ENCODE measurements at regions not wholly inside any gene's neighbourhood (a gene's known extent, or its start where the extent isn't known, plus 50 kb on each side); places are given as distances from the start of the nearest gene placed in this dataset.

DNA sequence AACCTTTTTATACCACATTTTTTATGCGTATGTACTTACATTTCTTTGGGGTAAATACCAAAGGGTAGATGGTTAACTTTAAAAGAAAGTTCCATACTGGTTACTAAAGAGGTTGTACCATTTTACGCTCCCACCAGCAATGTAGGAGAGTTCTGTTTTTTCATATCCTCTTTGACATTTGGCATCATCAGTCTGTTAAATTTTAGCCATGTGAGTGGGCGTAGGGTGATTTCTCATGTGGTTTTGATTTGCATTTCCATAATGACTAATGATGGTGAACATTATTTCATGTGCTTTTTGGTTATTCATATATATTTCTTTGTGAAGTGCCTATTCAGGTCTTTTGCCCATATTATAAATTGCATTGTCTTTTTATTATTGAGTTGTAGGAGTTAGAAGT is 194.2 kb downstream of the PRL start:
- Histone ChIP-seq H3K4me1 (ENCODE audit: control insufficient read depth, insufficient read depth, low read length) (peaks cover 7% of the 10 kb centered on the region), H3K18ac (ENCODE audit: low read depth, low read length) (no peak overlapping the region), H3K9me1 (ENCODE audit: insufficient read depth, low read length) (peaks cover 2% of the 10 kb centered on the region; the same call in 1 of the 2 replicates), H2AK9ac (replicated peaks; ENCODE audit: low read depth, low read length, poor library complexity) (no peak overlapping the region), H3K79me1 (ENCODE audit: low read depth in 1 of 2, low read length in 2 of 2) (0 out of 4 replicates have a peak, but pooled peaks cover 0 to 5% of the 10 kb centered on the region in 2 experiments), H3K27ac (ENCODE audit: insufficient read depth, low read length) (no peak overlapping the region), H3K9ac (ENCODE audit: low read depth, low read length) (no peak overlapping the region), H4K5ac (ENCODE audit: low read depth, low read length) (no peak overlapping the region), H3K4me2 (ENCODE audit: low read depth, low read length) (no peak overlapping the region), H4K8ac (ENCODE audit: low read depth in 2 of 2, low read length in 2 of 2) (no peak overlapping the region), H3K27me3 (ENCODE audit: control insufficient read depth, insufficient read depth, low read length) (no peaks in the 10 kb centered on the region), H3K36me3 (ENCODE audit: control insufficient read depth, insufficient read depth, low read length) (no peaks in the 10 kb centered on the region), H2BK120ac (ENCODE audit: low read depth, low read length) (no peak overlapping the region), H2BK5ac (ENCODE audit: low read depth, low read length, poor library complexity, severe bottlenecking) (no peak overlapping the region), H3K56ac (ENCODE audit: extremely low read depth, insufficient read depth, low read length) (no peak overlapping the region), H3K9me3 (ENCODE audit: control insufficient read depth, insufficient read depth, low read length) (no peaks in the 10 kb centered on the region), H2BK20ac (ENCODE audit: low read depth, low read length) (no peak overlapping the region), H3K14ac (replicated peaks; ENCODE audit: low read depth, low read length) (no peak overlapping the region), H4K91ac (ENCODE audit: insufficient read depth, low read depth, low read length) (no peak overlapping the region), H2AK5ac (ENCODE audit: low read depth, low read length) (no peak overlapping the region), H2BK15ac (ENCODE audit: low read depth, low read length) (no peak overlapping the region), H4K20me1 (ENCODE audit: insufficient read depth, low read length) (no peaks in the 10 kb centered on the region), H2AFZ (replicated peaks; ENCODE audit: low read length, poor library complexity) (no peak overlapping the region), H3K4me3 (ENCODE audit: insufficient read depth, low read depth, low read length) (no peak overlapping the region), H3K23ac (ENCODE audit: low read depth, low read length) (no peak overlapping the region), H3K4ac (ENCODE audit: low read depth, low read length) (no peak overlapping the region)
- DNase-seq = peak; percentile 27
- intact Hi-C loops (cut with micrococcal nuclease) = no loop called here
- BruUV-seq (replicated peaks) = no TSS peak
- WGBS, 2 experiments (ENCODE audit: extremely low coverage in 2 of 2, insufficient read length in 1 of 2) = no CpG with 5 or more reads among the region's 3 CpGs
- no peak for ATAC-seq (ENCODE audit: low read depth)
- in situ Hi-C loops (cut with MboI; ENCODE audit: low sequenced_read_pairs) = no loop called here
- TF ChIP-seq, protein P1, sequence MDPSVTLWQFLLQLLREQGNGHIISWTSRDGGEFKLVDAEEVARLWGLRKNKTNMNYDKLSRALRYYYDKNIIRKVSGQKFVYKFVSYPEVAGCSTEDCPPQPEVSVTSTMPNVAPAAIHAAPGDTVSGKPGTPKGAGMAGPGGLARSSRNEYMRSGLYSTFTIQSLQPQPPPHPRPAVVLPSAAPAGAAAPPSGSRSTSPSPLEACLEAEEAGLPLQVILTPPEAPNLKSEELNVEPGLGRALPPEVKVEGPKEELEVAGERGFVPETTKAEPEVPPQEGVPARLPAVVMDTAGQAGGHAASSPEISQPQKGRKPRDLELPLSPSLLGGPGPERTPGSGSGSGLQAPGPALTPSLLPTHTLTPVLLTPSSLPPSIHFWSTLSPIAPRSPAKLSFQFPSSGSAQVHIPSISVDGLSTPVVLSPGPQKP (IDR thresholded peaks at IDR 0.05; ENCODE audit: borderline replicate concordance, low read depth, low read length) = no peak
- no peak for TF ChIP-seq BHLHE40 (IDR thresholded peaks at IDR 0.05; ENCODE audit: low read depth, low read length)
- TF ChIP-seq NFE2L2 (IDR thresholded peaks at IDR 0.05; ENCODE audit: low read depth, low read length) = no peak
- no peak for TF ChIP-seq CEBPB (IDR thresholded peaks at IDR 0.05; ENCODE audit: low read depth, low read length)
- no peak for TF ChIP-seq MAZ (IDR thresholded peaks at IDR 0.05; ENCODE audit: borderline replicate concordance, low read depth, low read length)
- TF ChIP-seq RCOR1 (IDR thresholded peaks at IDR 0.05; ENCODE audit: insufficient replicate concordance, low read length) = no peak
- TF ChIP-seq, protein P2, sequence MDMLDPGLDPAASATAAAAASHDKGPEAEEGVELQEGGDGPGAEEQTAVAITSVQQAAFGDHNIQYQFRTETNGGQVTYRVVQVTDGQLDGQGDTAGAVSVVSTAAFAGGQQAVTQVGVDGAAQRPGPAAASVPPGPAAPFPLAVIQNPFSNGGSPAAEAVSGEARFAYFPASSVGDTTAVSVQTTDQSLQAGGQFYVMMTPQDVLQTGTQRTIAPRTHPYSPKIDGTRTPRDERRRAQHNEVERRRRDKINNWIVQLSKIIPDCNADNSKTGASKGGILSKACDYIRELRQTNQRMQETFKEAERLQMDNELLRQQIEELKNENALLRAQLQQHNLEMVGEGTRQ (IDR thresholded peaks at IDR 0.05; ENCODE audit: low read depth, low read length) = no peak
- TF ChIP-seq CHD1 (IDR thresholded peaks at IDR 0.05; ENCODE audit: low read depth, low read length) = no peak
- no peak for TF ChIP-seq MXI1 (IDR thresholded peaks at IDR 0.05; ENCODE audit: borderline replicate concordance, low read depth, low read length)
- no peak for TF ChIP-seq POLR2A (IDR thresholded peaks at IDR 0.05; ENCODE audit: low read depth, low read length)
- TF ChIP-seq FOS (IDR thresholded peaks at IDR 0.05; ENCODE audit: low read depth, low read length) = no peak
- TF ChIP-seq, protein P3, sequence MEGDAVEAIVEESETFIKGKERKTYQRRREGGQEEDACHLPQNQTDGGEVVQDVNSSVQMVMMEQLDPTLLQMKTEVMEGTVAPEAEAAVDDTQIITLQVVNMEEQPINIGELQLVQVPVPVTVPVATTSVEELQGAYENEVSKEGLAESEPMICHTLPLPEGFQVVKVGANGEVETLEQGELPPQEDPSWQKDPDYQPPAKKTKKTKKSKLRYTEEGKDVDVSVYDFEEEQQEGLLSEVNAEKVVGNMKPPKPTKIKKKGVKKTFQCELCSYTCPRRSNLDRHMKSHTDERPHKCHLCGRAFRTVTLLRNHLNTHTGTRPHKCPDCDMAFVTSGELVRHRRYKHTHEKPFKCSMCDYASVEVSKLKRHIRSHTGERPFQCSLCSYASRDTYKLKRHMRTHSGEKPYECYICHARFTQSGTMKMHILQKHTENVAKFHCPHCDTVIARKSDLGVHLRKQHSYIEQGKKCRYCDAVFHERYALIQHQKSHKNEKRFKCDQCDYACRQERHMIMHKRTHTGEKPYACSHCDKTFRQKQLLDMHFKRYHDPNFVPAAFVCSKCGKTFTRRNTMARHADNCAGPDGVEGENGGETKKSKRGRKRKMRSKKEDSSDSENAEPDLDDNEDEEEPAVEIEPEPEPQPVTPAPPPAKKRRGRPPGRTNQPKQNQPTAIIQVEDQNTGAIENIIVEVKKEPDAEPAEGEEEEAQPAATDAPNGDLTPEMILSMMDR (conservative IDR thresholded peaks at IDR 0.05; ENCODE audit: low read depth, low read length) = no peak
- TF ChIP-seq RFX5 (IDR thresholded peaks at IDR 0.05; ENCODE audit: low read depth, low read length) = no peak
- TF ChIP-seq SMC3 (IDR thresholded peaks at IDR 0.05; ENCODE audit: low read depth, low read length) = no peak
- TF ChIP-seq MAFK (IDR thresholded peaks at IDR 0.05; ENCODE audit: low read depth, low read length) = no peak
- no peak for TF ChIP-seq RAD21 (IDR thresholded peaks at IDR 0.05; ENCODE audit: low read length)
- ChIA-PET POLR2A (ENCODE audit: unreplicated experiment) (no interaction called here), CTCF (no interaction called here)
- dilution Hi-C loops (cut with HindIII; ENCODE audit: low sequenced_read_pairs, unreplicated experiment) = no loop called here
